Tibial nerve (tissue), 4 donors: ENCODE measurements at regions not wholly inside any gene's neighbourhood (a gene's known extent, or its start where the extent isn't known, plus 50 kb on each side); places are given as distances from the start of the nearest gene placed in this dataset.

ENCODE experiments used
- DNase-seq, 2 donors: peaks; one replicate each; pipeline ENCODE4 v3.0.0-alpha.2; 2019; ENCODE audit warnings: low spot score in 2 of 2
- H3K27ac ChIP-seq, 4 donors: fragments of 200-600 bp; sonication (generic) in 3 of 4; one replicate each; pipeline ENCODE4 v1.5.1; 2017 to 2019; ENCODE audit warnings: mild to moderate bottlenecking in 1 of 4
- H3K27me3 ChIP-seq, 2 donors: fragments of 200-600 bp; sonication (generic) in 1 of 2; one replicate each; pipeline versions ENCODE4 v1.5.1 to v1.6.0; 2017 to 2019
- H3K36me3 ChIP-seq, 3 donors: fragments of 200-600 bp; sonication (generic); one replicate each; pipeline ENCODE4 v1.5.1; 2018 to 2019
- H3K4me1 ChIP-seq, 4 donors: fragments of 200-600 bp; sonication (generic) in 3 of 4; one replicate each; pipeline ENCODE4 v1.5.1; 2017 to 2019
- H3K4me3 ChIP-seq, 4 donors: fragments of 200-600 bp; sonication (generic) in 3 of 4; one replicate each; pipeline ENCODE4 v1.5.1; 2017 to 2019; ENCODE audit warnings: mild to moderate bottlenecking in 1 of 4, moderate library complexity in 1 of 4
- H3K9me3 ChIP-seq, 4 donors: fragments of 200-600 bp; sonication (generic) in 3 of 4; one replicate each; pipeline ENCODE4 v1.5.1; 2017 to 2019
- CTCF ChIP-seq, 5 experiments: fragments of 200-600 bp in 3 of 5; fragments of 450-650 bp in 2 of 5; sonication (generic) in 3 of 5; IDR thresholded peaks; one replicate each; pipeline ENCODE4 v1.5.1; 2016 to 2019; ENCODE audit warnings: antibody characterized with exemption in 5 of 5, mild to moderate bottlenecking in 3 of 5, moderate library complexity in 2 of 5
- EP300 ChIP-seq, 2 donors: sonication (generic); formaldehyde crosslinking; IDR thresholded peaks; one replicate each; pipeline ENCODE4 v1.6.1; 2017; ENCODE audit warnings: antibody characterized with exemption in 2 of 2, mild to moderate bottlenecking in 1 of 2
- POLR2A ChIP-seq, 2 donors: fragments of 450-650 bp; IDR thresholded peaks; one replicate each; pipeline ENCODE4 v1.6.1; 2017; ENCODE audit warnings: antibody characterized with exemption in 2 of 2, mild to moderate bottlenecking in 2 of 2, moderate library complexity in 2 of 2
- WGBS, 2 donors: methylation state at CpG; one replicate each; pipeline ENCODE4 v1.1.5; 2018; 5-methylcytosine and 5-hydroxymethylcytosine counted together

- no peak overlapping the region for H3K4me3 ChIP-seq
- DNase-seq: no peak
- H3K36me3 ChIP-seq: no peaks in the 10 kb centered on the region
- no peaks in the 10 kb centered on the region for H3K9me3 ChIP-seq
- TF ChIP-seq CTCF (IDR thresholded peaks at IDR 0.05) (no peak), EP300 (IDR thresholded peaks at IDR 0.05) (no peak), POLR2A (IDR thresholded peaks at IDR 0.05) (no peak)
- H3K27me3 ChIP-seq: no peaks in the 10 kb centered on the region
- no peak overlapping the region for H3K27ac ChIP-seq
- no peaks in the 10 kb centered on the region for H3K4me1 ChIP-seq
Measured at GRCh38 chr3:157763644-157764043, 260.4 kb upstream of the VEPH1 start.

DNA sequence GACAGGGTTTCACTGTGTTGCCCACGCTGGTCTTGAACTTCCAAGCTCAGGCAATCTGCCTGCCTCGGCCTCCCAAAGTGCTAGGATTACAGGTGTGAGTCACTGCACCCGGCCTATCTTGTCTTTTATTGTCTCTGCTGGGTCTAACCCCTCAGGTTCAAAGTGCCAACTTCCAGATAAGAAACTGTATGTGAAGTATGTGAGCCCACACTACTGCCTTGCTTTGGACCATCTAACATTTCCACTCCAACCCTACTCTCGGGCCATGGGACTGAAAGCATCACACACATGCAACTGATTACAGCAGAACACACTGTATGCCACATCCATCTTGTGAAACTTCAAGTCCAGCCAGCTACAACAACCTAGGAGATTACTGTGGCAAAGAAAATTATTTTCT lies 256.1 kb upstream of the VEPH1 start:
- Histone ChIP-seq H3K27me3 (no peaks in the 10 kb centered on the region), H3K4me3 (no peak overlapping the region), H3K27ac (no peak overlapping the region), H3K4me1 (no peaks in the 10 kb centered on the region), H3K36me3 (no peaks in the 10 kb centered on the region), H3K9me3 (no peaks in the 10 kb centered on the region)
- no peak for DNase-seq
- TF ChIP-seq CTCF (IDR thresholded peaks at IDR 0.05) (no peak), EP300 (IDR thresholded peaks at IDR 0.05) (no peak)
- WGBS, 2 donors: 86 to 89% methylated on average over 4 of the region's 4 CpGs

GRCh38 chr3:157755233-157755632 lies 252.0 kb upstream of the VEPH1 start:
- H3K4me3 ChIP-seq: no peak overlapping the region
- no peaks in the 10 kb centered on the region for H3K4me1 ChIP-seq
- H3K36me3 ChIP-seq: no peaks in the 10 kb centered on the region
- H3K27me3 ChIP-seq: no peaks in the 10 kb centered on the region
- TF ChIP-seq EP300 (IDR thresholded peaks at IDR 0.05) (no peak), POLR2A (IDR thresholded peaks at IDR 0.05) (no peak), CTCF (IDR thresholded peaks at IDR 0.05) (no peak)
- no peak overlapping the region for H3K27ac ChIP-seq
- no peak for DNase-seq
- 75 to 79% methylated on average over 5 of the region's 5 CpGs for WGBS, 2 donors
- H3K9me3 ChIP-seq: no peaks in the 10 kb centered on the region

DNA sequence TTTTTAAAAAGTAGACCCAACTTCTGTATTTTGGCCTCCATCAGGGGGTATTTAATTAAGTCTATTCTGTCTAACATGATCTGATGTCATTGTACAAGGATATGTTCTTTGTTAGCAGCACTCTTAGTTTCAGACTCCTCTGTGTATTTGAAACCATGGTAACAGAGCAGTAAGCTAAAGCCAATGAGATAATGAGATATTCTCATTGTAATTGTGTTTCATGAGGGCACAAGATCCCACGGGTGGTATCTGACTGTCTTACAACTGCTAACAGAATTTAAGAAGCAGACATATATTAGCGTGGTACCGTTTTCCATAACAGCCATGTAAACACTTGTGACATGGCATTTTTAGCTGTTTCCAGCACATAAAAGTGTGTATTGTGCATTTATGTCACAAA lies 251.2 kb upstream of the VEPH1 start:
- WGBS, 2 donors: 44 to 47% methylated on average over 3 of the region's 3 CpGs
- H3K27me3 ChIP-seq: no peaks in the 10 kb centered on the region

DNA sequence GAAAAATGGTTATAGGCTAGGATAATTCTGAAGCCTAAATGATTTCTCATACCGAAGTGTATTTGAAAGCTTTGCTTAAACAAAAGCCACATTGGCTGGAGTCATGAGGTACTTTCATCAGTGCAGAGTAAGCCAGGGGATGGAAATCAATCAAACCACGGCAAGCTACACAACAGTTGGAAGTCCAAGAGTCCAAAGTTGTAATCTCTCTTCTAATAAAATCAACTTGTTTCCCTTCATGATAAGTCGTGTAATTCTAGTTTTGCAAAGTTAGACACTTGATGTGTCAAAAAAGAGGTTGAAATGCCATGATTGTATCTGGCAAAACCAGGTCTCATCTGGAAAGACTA lies 250.5 kb upstream of the VEPH1 start:
- Histone ChIP-seq H3K9me3 (no peaks in the 10 kb centered on the region), H3K27me3 (no peaks in the 10 kb centered on the region), H3K4me1 (no peaks in the 10 kb centered on the region), H3K27ac (no peak overlapping the region), H3K36me3 (no peaks in the 10 kb centered on the region), H3K4me3 (no peak overlapping the region)
- TF ChIP-seq POLR2A (IDR thresholded peaks at IDR 0.05) (no peak), CTCF (IDR thresholded peaks at IDR 0.05) (no peak), EP300 (IDR thresholded peaks at IDR 0.05) (no peak)
- 70 to 73% methylated on average over 3 of the region's 3 CpGs for WGBS, 2 donors
- DNase-seq: no peak

More for the DNA sequence above, 251.2 kb upstream of the VEPH1 start:
- Histone ChIP-seq H3K9me3 (no peaks in the 10 kb centered on the region), H3K4me3 (no peak overlapping the region), H3K27ac (no peak overlapping the region), H3K36me3 (no peaks in the 10 kb centered on the region), H3K4me1 (no peaks in the 10 kb centered on the region)
- TF ChIP-seq EP300 (IDR thresholded peaks at IDR 0.05) (no peak), POLR2A (IDR thresholded peaks at IDR 0.05) (no peak), CTCF (IDR thresholded peaks at IDR 0.05) (no peak)
- DNase-seq: no peak
